Left kidney (tissue), 1 donor: ENCODE measurements at regions not wholly inside any gene's neighbourhood (a gene's known extent, or its start where the extent isn't known, plus 50 kb on each side); places are given as distances from the start of the nearest gene placed in this dataset.
"Not testable (repeated sequence)": the region's sequence is repeated elsewhere in the genome, so short reads cannot be mapped to it uniquely, and the experiment has no call there.

Experiments
- DNase-seq: peaks from one replicate; pipeline ENCODE4 v3.0.0-alpha.2; 2013

- DNase-seq = no peak
Observed at GRCh38 chr10:4294996-4295792, 510.2 kb upstream of the KLF6 start.

GRCh38 chr10:4294271-4294670 is 509.3 kb upstream of the KLF6 start:
- no peak for DNase-seq

GRCh38 chr10:4291990-4292389 is 507.0 kb upstream of the KLF6 start:
- DNase-seq = no peak

GRCh38 chr10:4285121-4285520 is 500.1 kb upstream of the KLF6 start:
- no peak for DNase-seq

- no peak for DNase-seq
Observed at GRCh38 chr10:4283846-4284610, 499.0 kb upstream of the KLF6 start.

GRCh38 chr10:4282496-4282895 is 497.5 kb upstream of the KLF6 start:
- no peak for DNase-seq

- no peak for DNase-seq
Observed at GRCh38 chr10:4281190-4281825, 496.3 kb upstream of the KLF6 start.

GRCh38 chr10:4280461-4281189 is 495.6 kb upstream of the KLF6 start:
- DNase-seq = no peak

GRCh38 chr10:4279655-4280054 is 494.6 kb upstream of the KLF6 start:
- DNase-seq = no peak

- DNase-seq = no peak
Observed at GRCh38 chr10:4278186-4278585, 493.2 kb upstream of the KLF6 start.

GRCh38 chr10:4276151-4276550 is 491.1 kb upstream of the KLF6 start:
- DNase-seq = no peak

GRCh38 chr10:4274671-4275070 is 489.7 kb upstream of the KLF6 start:
- not testable (repeated sequence) for DNase-seq

GRCh38 chr10:4271193-4271592 is 486.2 kb upstream of the KLF6 start:
- DNase-seq = no peak

- no peak for DNase-seq
Observed at GRCh38 chr10:4270116-4270515, 485.1 kb upstream of the KLF6 start.

GRCh38 chr10:4268490-4268889 is 483.5 kb upstream of the KLF6 start:
- DNase-seq = not testable (repeated sequence)

- DNase-seq = no peak
Observed at GRCh38 chr10:4267086-4267773, 482.2 kb upstream of the KLF6 start.

GRCh38 chr10:4266416-4267085 is 481.5 kb upstream of the KLF6 start:
- no peak for DNase-seq

- DNase-seq = no peak
Observed at GRCh38 chr10:4265964-4266363, 481.0 kb upstream of the KLF6 start.

- no peak for DNase-seq
Observed at GRCh38 chr10:4264209-4264865, 479.3 kb upstream of the KLF6 start.

GRCh38 chr10:4263601-4263921 is 478.6 kb upstream of the KLF6 start:
- DNase-seq = no peak
